ENCODE measurements at regions not wholly inside any gene's neighbourhood (a gene's known extent, or its start where the extent isn't known, plus 50 kb on each side); places are given as distances from the start of the nearest gene placed in this dataset.

DNA sequence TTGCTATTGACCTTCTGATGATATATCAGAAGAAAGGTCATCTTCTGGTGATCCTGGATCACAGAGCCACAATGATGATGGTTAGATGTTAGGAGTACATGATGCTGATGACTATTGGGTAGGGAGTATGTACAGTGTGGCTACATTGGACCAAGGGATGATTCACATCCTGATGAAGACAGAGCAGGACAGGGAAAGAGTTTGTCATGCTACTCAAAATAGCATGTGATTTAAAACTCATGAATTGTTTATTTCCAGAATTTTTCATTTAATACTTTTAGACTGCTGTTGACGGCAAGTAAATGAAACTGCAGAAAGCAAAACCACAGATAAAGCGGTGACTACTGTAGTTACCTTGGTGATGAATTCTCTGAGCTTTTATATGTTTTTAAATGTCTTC, 397.3 kb downstream of the PPP1R3A start (continued):
- TF ChIP-seq, protein P1, sequence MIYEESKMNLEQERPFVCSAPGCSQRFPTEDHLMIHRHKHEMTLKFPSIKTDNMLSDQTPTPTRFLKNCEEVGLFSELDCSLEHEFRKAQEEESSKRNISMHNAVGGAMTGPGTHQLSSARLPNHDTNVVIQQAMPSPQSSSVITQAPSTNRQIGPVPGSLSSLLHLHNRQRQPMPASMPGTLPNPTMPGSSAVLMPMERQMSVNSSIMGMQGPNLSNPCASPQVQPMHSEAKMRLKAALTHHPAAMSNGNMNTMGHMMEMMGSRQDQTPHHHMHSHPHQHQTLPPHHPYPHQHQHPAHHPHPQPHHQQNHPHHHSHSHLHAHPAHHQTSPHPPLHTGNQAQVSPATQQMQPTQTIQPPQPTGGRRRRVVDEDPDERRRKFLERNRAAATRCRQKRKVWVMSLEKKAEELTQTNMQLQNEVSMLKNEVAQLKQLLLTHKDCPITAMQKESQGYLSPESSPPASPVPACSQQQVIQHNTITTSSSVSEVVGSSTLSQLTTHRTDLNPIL (CRISPR knock-in tag; IDR thresholded peaks at IDR 0.05; ENCODE audit: low read depth), result no peak
- no peak for TF ChIP-seq CSRNP3 (CRISPR knock-in tag; IDR thresholded peaks at IDR 0.05)
- TF ChIP-seq TCF4 (CRISPR knock-in tag; IDR thresholded peaks at IDR 0.05; ENCODE audit: borderline replicate concordance), result no peak
- TF ChIP-seq ZNF565 (CRISPR knock-in tag; conservative IDR thresholded peaks at IDR 0.05; ENCODE audit: low read depth), result no peak
- TF ChIP-seq BACH2 (CRISPR knock-in tag; IDR thresholded peaks at IDR 0.05; ENCODE audit: borderline replicate concordance), result no peak
- no peak for TF ChIP-seq PPARA (CRISPR knock-in tag; IDR thresholded peaks at IDR 0.05; ENCODE audit: borderline replicate concordance)
- no peak for TF ChIP-seq ZFP3 (CRISPR knock-in tag; IDR thresholded peaks at IDR 0.05)

- ATAC-seq, result no peak
- TF ChIP-seq TCF4 (CRISPR knock-in tag; IDR thresholded peaks at IDR 0.05; ENCODE audit: borderline replicate concordance) (no peak), RARB (CRISPR knock-in tag; IDR thresholded peaks at IDR 0.05) (no peak), ZNF70 (CRISPR knock-in tag; IDR thresholded peaks at IDR 0.05) (no peak), ARNTL (CRISPR knock-in tag; IDR thresholded peaks at IDR 0.05; ENCODE audit: borderline replicate concordance, low read depth) (no peak), SNAI2 (CRISPR knock-in tag; IDR thresholded peaks at IDR 0.05) (no peak), GLIS3 (CRISPR knock-in tag; IDR thresholded peaks at IDR 0.05) (no peak), ZNF565 (CRISPR knock-in tag; conservative IDR thresholded peaks at IDR 0.05; ENCODE audit: low read depth) (no peak)
- TF ChIP-seq, protein P1 (CRISPR knock-in tag; IDR thresholded peaks at IDR 0.05; ENCODE audit: low read depth), result no peak
- TF ChIP-seq, protein P2, sequence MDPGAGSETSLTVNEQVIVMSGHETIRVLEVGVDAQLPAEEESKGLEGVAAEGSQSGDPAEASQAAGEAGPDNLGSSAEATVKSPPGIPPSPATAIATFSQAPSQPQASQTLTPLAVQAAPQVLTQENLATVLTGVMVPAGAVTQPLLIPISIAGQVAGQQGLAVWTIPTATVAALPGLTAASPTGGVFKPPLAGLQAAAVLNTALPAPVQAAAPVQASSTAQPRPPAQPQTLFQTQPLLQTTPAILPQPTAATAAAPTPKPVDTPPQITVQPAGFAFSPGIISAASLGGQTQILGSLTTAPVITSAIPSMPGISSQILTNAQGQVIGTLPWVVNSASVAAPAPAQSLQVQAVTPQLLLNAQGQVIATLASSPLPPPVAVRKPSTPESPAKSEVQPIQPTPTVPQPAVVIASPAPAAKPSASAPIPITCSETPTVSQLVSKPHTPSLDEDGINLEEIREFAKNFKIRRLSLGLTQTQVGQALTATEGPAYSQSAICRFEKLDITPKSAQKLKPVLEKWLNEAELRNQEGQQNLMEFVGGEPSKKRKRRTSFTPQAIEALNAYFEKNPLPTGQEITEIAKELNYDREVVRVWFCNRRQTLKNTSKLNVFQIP (CRISPR knock-in tag; IDR thresholded peaks at IDR 0.05; ENCODE audit: borderline replicate concordance, low read depth), result no peak
These were observed 399.3 kb downstream of the PPP1R3A start for GRCh38 chr7:113519472-113519871.

DNA sequence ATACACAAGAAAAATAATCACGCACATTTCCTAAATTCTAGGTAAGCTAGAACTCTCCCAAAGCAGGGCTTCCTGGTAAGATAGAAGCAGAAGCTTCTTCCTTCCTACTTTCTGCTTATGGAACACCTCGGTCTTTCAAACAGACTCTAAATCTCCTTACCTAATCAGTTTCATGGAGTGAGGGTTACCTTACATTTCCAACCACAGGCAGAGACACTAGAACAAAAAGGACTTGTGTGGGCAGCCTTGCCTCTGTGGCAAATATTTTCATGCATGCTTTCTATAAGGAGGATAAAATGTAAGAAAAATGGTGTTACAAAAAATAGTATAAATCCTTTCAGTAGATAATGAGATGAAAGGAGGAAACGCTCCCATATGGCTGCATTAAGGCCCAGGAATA, 386.3 kb upstream of the SMIM30 start:
- ATAC-seq, result no peak
- no peak for TF ChIP-seq ARNTL (CRISPR knock-in tag; IDR thresholded peaks at IDR 0.05; ENCODE audit: borderline replicate concordance, low read depth)
- TF ChIP-seq CSRNP3 (CRISPR knock-in tag; IDR thresholded peaks at IDR 0.05), result no peak
- no peak for TF ChIP-seq ZC3H10 (CRISPR knock-in tag; IDR thresholded peaks at IDR 0.05)
- no peak for TF ChIP-seq OSR1 (CRISPR knock-in tag; IDR thresholded peaks at IDR 0.05)
- TF ChIP-seq, protein P2 (CRISPR knock-in tag; IDR thresholded peaks at IDR 0.05; ENCODE audit: borderline replicate concordance, low read depth), result no peak
- TF ChIP-seq RARB (CRISPR knock-in tag; IDR thresholded peaks at IDR 0.05), result no peak
- TF ChIP-seq, protein P1 (CRISPR knock-in tag; IDR thresholded peaks at IDR 0.05; ENCODE audit: low read depth), result no peak
- TF ChIP-seq ESRRG (CRISPR knock-in tag; IDR thresholded peaks at IDR 0.05), result no peak
- TF ChIP-seq ZNF8 (CRISPR knock-in tag; IDR thresholded peaks at IDR 0.05), result no peak
- TF ChIP-seq GLIS3 (CRISPR knock-in tag; IDR thresholded peaks at IDR 0.05), result no peak
- no peak for TF ChIP-seq ZNF70 (CRISPR knock-in tag; IDR thresholded peaks at IDR 0.05)
- no peak for TF ChIP-seq ZNF565 (CRISPR knock-in tag; conservative IDR thresholded peaks at IDR 0.05; ENCODE audit: low read depth)
- TF ChIP-seq SNAI2 (CRISPR knock-in tag; IDR thresholded peaks at IDR 0.05), result no peak
- TF ChIP-seq ISL1 (CRISPR knock-in tag; IDR thresholded peaks at IDR 0.05), result no peak
- TF ChIP-seq ZFP3 (CRISPR knock-in tag; IDR thresholded peaks at IDR 0.05), result no peak
- TF ChIP-seq TOX (CRISPR knock-in tag; IDR thresholded peaks at IDR 0.05; ENCODE audit: borderline replicate concordance), result no peak
- no peak for TF ChIP-seq ZFP30 (CRISPR knock-in tag; IDR thresholded peaks at IDR 0.05)
- no peak for TF ChIP-seq TCF4 (CRISPR knock-in tag; IDR thresholded peaks at IDR 0.05; ENCODE audit: borderline replicate concordance)
- no peak for TF ChIP-seq CSDC2 (CRISPR knock-in tag; IDR thresholded peaks at IDR 0.05)
- TF ChIP-seq BACH2 (CRISPR knock-in tag; IDR thresholded peaks at IDR 0.05; ENCODE audit: borderline replicate concordance), result no peak
